NCI-H146 treated with DMSO at 0.1 percent for 48 hours (cell line): ENCODE measurements at regions not wholly inside any gene's neighbourhood (a gene's known extent, or its start where the extent isn't known, plus 50 kb on each side); places are given as distances from the start of the nearest gene placed in this dataset.
"Not testable (repeated sequence)": the region's sequence is repeated elsewhere in the genome, so short reads cannot be mapped to it uniquely, and the experiment has no call there.

Source experiments
- DNase-seq: peaks from one replicate; lab custom pipeline; 2025; ENCODE audit not compliant: unreplicated experiment; lab: John Stamatoyannopoulos, UW

- not testable (repeated sequence) for DNase-seq
Observed at GRCh38 chrX:74181976-74182375, 122.0 kb upstream of the ZCCHC13 start.

GRCh38 chrX:74180716-74181115 is 123.3 kb upstream of the ZCCHC13 start:
- DNase-seq = no peak

GRCh38 chrX:74179990-74180389 is 124.0 kb upstream of the ZCCHC13 start:
- no peak for DNase-seq

GRCh38 chrX:74179499-74179898 is 124.5 kb upstream of the ZCCHC13 start:
- no peak for DNase-seq

- DNase-seq = no peak
Observed at GRCh38 chrX:74179071-74179470, 124.9 kb upstream of the ZCCHC13 start.

- DNase-seq = no peak
Observed at GRCh38 chrX:74178536-74178935, 125.4 kb upstream of the ZCCHC13 start.

- no peak for DNase-seq
Observed at GRCh38 chrX:74171465-74171864, 132.5 kb upstream of the ZCCHC13 start.

GRCh38 chrX:74162199-74162598 is 141.8 kb upstream of the ZCCHC13 start:
- no peak for DNase-seq

GRCh38 chrX:74160816-74161215 is 143.2 kb upstream of the ZCCHC13 start:
- DNase-seq = no peak

GRCh38 chrX:74160358-74160757 is 143.6 kb upstream of the ZCCHC13 start:
- no peak for DNase-seq

GRCh38 chrX:74147439-74147838 is 156.5 kb upstream of the ZCCHC13 start:
- no peak for DNase-seq

- no peak for DNase-seq
Observed at GRCh38 chrX:74138943-74139342, 165.0 kb upstream of the ZCCHC13 start.

GRCh38 chrX:74133156-74133796 is 170.7 kb upstream of the ZCCHC13 start:
- DNase-seq = peak; percentile 17

GRCh38 chrX:74132280-74132679 is 171.7 kb upstream of the ZCCHC13 start:
- no peak for DNase-seq

- no peak for DNase-seq
Observed at GRCh38 chrX:74119016-74119910, 184.7 kb upstream of the ZCCHC13 start.

GRCh38 chrX:74117962-74118902 is 185.7 kb upstream of the ZCCHC13 start:
- no peak for DNase-seq

- no peak for DNase-seq
Observed at GRCh38 chrX:74111245-74111644, 192.7 kb upstream of the ZCCHC13 start.

- no peak for DNase-seq
Observed at GRCh38 chrX:74107666-74108065, 196.3 kb upstream of the ZCCHC13 start.

- no peak for DNase-seq
Observed at GRCh38 chrX:74104356-74105015, 199.5 kb upstream of the ZCCHC13 start.

GRCh38 chrX:74098407-74098806 is 205.6 kb upstream of the ZCCHC13 start:
- not testable (repeated sequence) for DNase-seq

- no peak for DNase-seq
Observed at GRCh38 chrX:74090049-74090448, 213.9 kb upstream of the ZCCHC13 start.
